ENCODE measurements at regions not wholly inside any gene's neighbourhood (a gene's known extent, or its start where the extent isn't known, plus 50 kb on each side); places are given as distances from the start of the nearest gene placed in this dataset.

DNA sequence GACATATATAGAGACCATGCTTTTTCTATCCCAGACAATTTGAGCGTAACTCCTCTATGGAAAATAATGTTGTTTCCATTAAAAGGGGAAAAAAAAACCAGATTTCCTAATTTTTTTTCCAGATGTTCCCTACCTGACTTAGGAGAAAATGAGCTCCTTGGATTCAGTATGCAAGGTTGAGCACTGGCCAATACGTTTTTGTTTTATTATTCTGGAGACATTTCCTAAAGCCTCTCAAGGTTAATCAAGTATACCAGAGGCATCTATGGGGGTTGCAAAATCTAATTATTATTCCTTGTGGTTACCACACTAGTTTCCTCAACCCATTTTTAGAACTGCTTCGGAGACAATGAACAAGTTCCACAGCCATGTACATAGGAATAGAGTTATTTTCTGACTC, 291.3 kb downstream of the SLC16A7 start:
- H3K4me3 Mint-ChIP-seq: no peak overlapping the region
- H3K27me3 Mint-ChIP-seq (ENCODE audit: low read depth): no peaks in the 10 kb centered on the region
- no peak overlapping the region for H3K27ac Mint-ChIP-seq
- no peaks in the 10 kb centered on the region for H3K9me3 Mint-ChIP-seq
- H3K4me1 Mint-ChIP-seq (ENCODE audit: low read depth): no peaks in the 10 kb centered on the region
- no peaks in the 10 kb centered on the region for H3K36me3 Mint-ChIP-seq (ENCODE audit: low read depth)

DNA sequence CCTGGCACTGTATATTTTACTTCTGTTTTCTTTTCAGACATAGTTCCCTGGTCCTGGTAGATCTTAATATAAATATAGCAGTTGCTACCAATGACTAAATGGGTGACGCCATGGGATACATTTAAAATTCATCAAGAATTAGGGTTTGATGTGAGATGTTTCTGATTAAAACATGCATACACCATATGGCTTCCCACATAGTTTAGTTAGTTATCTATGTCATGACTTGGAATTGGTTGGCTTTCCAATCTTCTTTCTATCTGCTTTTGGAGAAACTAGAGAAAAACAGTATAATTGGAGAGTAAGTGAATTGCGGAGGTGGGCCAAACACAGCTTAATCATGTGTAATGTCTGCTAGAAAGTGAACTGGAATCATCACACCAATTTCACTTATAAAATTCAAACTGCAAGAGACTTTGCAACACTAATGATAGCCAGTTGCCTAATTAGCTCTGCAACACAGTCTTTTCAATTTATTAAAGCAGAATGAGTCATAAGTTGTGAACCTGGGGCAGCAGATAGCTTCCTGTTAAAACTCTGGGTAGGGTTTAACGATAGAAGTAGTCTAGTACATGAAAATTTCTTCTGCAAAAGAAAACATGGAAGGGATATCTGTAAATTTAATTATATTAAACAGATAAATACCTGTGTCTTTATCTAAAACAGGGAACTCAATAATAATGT, 295.2 kb downstream of the SLC16A7 start:
- no peaks in the 10 kb centered on the region for H3K4me1 Mint-ChIP-seq (ENCODE audit: low read depth)
- H3K36me3 Mint-ChIP-seq (ENCODE audit: low read depth): no peaks in the 10 kb centered on the region
- no peaks in the 10 kb centered on the region for H3K27me3 Mint-ChIP-seq (ENCODE audit: low read depth)
- H3K4me3 Mint-ChIP-seq: no peak overlapping the region
- no peaks in the 10 kb centered on the region for H3K9me3 Mint-ChIP-seq
- H3K27ac Mint-ChIP-seq: no peak overlapping the region

DNA sequence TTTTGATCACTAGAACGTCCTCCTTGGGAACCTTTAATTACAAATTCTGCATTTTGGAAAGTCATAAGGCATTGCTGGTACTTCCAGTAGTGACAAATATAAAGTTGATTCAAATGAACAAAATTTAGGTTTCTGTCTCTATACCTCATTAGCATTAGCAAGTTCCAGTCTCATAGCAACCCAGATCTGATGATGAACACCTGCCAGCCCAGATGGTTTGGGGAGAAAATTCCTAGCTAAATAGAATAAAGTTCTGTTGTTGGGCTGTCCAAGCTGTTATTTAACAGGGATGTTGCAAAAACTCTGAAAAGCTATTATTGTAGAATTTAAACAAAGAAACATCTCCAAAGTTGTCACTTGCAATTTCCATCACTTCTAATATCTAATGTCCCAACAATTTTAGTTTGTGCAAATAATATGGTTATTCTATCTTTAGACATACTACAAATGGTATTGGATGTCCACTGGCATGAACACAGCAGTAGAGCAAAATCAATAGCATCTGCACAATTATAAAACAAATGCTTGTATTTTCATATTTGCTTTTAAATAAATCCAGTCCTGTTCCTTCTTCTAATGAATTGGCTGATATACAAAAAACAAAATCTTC, 299.4 kb downstream of the SLC16A7 start:
- no peak overlapping the region for H3K27ac Mint-ChIP-seq
- no peaks in the 10 kb centered on the region for H3K4me1 Mint-ChIP-seq (ENCODE audit: low read depth)
- H3K4me3 Mint-ChIP-seq: no peak overlapping the region
- no peaks in the 10 kb centered on the region for H3K27me3 Mint-ChIP-seq (ENCODE audit: low read depth)
- no peaks in the 10 kb centered on the region for H3K9me3 Mint-ChIP-seq
- no peaks in the 10 kb centered on the region for H3K36me3 Mint-ChIP-seq (ENCODE audit: low read depth)

DNA sequence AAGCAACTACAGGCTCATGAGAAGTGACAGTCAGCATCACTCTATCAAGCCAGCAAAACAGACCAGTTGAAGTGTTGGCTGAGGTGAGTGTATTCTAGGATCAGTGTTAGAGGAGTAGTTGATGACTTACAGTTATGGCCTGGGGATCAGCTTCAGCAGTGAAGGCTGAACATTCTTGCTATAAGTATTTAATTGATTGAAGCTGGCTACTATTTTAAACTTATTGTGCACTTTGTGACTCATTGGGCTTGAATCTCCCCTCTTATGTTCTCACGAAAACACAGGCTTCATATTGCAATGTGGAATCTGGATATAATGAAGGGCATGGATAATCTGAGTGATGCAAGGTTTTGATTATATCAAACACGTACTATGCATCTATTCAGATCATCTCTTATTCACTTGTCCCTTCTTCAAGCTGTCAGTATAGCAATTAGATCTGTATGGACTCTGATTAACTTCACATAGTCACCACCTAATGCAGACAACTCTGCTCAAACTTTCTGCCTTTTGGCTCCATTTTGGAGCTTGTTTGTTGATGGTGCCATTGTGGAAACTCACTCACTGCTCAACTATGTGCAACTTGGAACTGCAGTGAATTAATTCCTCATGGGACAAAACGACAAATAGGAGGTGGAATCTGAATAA, 309.2 kb downstream of the SLC16A7 start:
- H3K27ac Mint-ChIP-seq: no peak overlapping the region
- H3K9me3 Mint-ChIP-seq: no peaks in the 10 kb centered on the region
- no peaks in the 10 kb centered on the region for H3K27me3 Mint-ChIP-seq (ENCODE audit: low read depth)
- H3K4me3 Mint-ChIP-seq: no peak overlapping the region
- H3K4me1 Mint-ChIP-seq (ENCODE audit: low read depth): no peaks in the 10 kb centered on the region
- no peaks in the 10 kb centered on the region for H3K36me3 Mint-ChIP-seq (ENCODE audit: low read depth)

DNA sequence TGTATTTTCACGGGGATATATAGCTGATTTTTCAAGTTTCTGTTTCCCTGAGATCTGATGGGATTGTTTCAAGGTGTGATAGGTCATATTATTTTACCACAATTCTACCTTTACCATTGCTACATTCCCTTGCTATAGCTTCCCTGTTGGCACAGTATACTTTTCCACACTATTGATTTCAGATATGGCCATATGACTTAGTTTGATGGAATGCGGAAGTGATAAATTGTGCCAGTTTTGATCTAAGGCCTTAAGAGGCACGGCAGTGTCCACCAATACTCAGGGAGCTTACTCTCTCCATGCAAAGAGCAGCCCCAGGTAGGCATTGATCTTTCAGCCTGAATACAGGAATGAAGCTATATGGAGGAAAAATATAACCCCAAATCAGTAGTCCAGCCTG, 315.7 kb downstream of the SLC16A7 start:
- H3K4me3 Mint-ChIP-seq: no peak overlapping the region
- H3K9me3 Mint-ChIP-seq: no peaks in the 10 kb centered on the region
- no peaks in the 10 kb centered on the region for H3K4me1 Mint-ChIP-seq (ENCODE audit: low read depth)
- no peaks in the 10 kb centered on the region for H3K27me3 Mint-ChIP-seq (ENCODE audit: low read depth)
- no peaks in the 10 kb centered on the region for H3K36me3 Mint-ChIP-seq (ENCODE audit: low read depth)
- H3K27ac Mint-ChIP-seq: no peak overlapping the region

DNA sequence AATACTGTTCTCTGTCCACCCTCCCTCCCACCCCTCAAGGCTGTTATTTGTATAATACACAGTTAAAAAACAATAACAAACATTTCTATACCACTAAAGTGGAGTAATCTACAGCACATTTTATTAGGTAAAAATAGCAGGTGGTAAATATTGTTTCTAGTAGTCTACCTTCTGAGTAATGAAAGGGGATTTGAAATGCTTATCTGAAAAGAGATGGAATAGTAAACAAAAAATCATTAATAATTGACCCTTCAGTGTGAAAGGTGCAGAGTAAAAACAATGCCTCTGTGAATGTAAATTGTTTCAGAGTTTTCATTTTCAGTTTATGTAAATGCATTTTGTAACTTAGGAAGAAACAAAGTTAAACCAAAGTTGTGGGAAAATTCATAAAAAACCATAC, 321.2 kb downstream of the SLC16A7 start:
- Mint-ChIP-seq H3K36me3 (ENCODE audit: low read depth) (no peaks in the 10 kb centered on the region), H3K9me3 (no peaks in the 10 kb centered on the region), H3K27me3 (ENCODE audit: low read depth) (no peaks in the 10 kb centered on the region), H3K27ac (no peak overlapping the region), H3K4me3 (no peak overlapping the region), H3K4me1 (ENCODE audit: low read depth) (no peaks in the 10 kb centered on the region)

DNA sequence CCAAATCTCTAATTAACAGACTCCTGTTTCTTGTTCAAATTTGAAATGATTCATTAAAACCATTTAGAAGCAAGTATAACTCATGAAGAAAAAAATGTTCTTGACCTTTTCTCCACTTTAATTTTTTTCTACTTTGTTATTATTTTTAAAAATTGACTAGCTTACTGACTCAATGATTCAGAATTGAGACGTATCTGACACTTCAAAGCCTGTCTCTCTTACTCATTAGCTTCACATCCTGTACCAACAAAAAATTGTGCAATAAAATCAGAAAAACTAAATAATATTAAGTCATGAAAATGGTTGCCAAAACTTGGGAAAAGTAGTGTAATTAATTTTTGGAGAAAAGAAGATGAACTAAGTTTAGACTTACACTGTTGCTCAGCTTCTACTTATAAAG, 331.2 kb downstream of the SLC16A7 start:
- H3K36me3 Mint-ChIP-seq (ENCODE audit: low read depth): no peaks in the 10 kb centered on the region
- H3K27me3 Mint-ChIP-seq (ENCODE audit: low read depth): no peaks in the 10 kb centered on the region
- H3K4me1 Mint-ChIP-seq (ENCODE audit: low read depth): no peaks in the 10 kb centered on the region

DNA sequence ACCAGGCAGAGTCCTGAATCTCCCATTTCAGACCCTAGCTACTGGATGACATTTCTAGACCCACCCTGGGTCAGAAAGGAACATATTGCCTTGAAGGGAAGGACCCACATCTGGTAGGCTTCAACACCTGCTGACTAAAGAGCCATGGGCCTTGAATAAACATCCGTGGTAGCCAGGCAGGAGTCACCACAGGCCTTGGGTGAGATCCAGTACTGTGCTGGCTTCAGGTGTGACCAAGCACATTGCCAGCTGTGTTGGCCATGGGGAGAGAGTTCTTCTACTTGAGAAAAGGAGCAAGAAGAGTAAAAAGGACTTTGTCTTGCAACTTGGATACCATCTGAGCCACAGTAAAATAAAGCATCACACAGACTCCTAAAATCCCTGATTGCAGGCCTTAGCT, 332.6 kb downstream of the SLC16A7 start:
- no peaks in the 10 kb centered on the region for H3K27me3 Mint-ChIP-seq (ENCODE audit: low read depth)
- no peak overlapping the region for H3K4me3 Mint-ChIP-seq
- H3K27ac Mint-ChIP-seq: no peak overlapping the region
- no peaks in the 10 kb centered on the region for H3K4me1 Mint-ChIP-seq (ENCODE audit: low read depth)
- peaks cover 3% of the 10 kb centered on the region for H3K9me3 Mint-ChIP-seq
- no peaks in the 10 kb centered on the region for H3K36me3 Mint-ChIP-seq (ENCODE audit: low read depth)

More for the DNA sequence above, 331.2 kb downstream of the SLC16A7 start:
- Mint-ChIP-seq H3K27ac (no peak overlapping the region), H3K4me3 (no peak overlapping the region), H3K9me3 (peaks cover 3% of the 10 kb centered on the region)

DNA sequence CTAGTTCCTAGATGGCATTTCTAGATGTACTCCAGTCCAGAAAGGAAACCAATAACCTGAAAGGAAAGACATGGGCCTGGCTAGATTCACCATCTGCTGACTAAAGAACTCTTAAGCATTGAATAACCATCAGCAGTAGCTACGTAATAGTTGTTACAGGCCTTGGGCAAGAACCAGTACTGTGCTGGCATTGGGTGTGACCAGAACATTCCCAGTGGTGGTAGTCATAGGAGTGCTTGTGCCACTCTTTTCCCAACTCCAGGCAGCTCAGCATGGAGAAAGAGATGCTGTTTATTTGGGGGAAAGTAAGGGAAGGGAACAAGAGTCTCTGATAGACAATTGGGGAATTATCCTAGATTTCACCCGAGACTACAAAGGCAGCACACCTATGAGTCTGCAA, 333.3 kb downstream of the SLC16A7 start:
- H3K27ac Mint-ChIP-seq: no peak overlapping the region
- no peaks in the 10 kb centered on the region for H3K4me1 Mint-ChIP-seq (ENCODE audit: low read depth)
- H3K36me3 Mint-ChIP-seq (ENCODE audit: low read depth): no peaks in the 10 kb centered on the region
- H3K4me3 Mint-ChIP-seq: no peak overlapping the region
- no peaks in the 10 kb centered on the region for H3K27me3 Mint-ChIP-seq (ENCODE audit: low read depth)
- H3K9me3 Mint-ChIP-seq: peaks cover 3% of the 10 kb centered on the region

DNA sequence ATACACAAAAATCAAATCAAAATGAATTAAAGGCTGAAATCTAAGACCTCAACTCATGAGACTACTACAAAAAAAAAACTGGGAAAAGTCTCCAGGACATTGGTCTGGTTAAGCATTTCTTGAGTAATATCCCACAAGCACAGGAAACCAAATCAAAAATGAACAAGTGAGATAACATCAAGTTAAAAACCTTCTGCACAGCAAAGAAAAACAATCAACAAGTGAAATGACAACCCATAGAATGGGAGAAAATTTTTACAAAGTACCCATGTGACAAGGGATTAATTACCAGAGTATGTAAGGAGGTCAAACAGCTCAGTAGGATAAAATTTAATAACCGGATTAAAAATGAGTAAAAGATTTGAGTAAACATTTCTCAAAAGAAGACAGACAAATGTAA, 338.7 kb downstream of the SLC16A7 start:
- Mint-ChIP-seq H3K36me3 (ENCODE audit: low read depth) (no peaks in the 10 kb centered on the region), H3K4me1 (ENCODE audit: low read depth) (no peaks in the 10 kb centered on the region)

DNA sequence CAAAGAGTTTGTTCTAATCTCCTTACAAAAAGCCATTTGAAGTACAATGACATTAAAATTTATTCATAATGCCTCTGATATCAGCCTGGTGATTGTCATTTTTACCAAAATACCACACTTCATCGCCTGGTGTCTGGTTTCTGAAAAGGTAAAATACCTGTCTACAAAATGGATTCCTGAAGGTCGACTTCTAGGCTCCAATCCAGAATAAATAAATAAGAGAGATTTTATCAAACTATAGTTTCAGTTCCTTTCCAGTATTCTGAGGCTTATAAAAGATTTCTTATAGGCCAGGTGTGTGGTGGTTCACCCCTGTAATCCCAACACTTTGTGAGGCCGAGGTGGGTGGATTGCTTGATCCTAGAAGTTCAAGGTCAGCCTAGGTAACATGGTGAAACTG, 340.7 kb downstream of the SLC16A7 start:
- no peaks in the 10 kb centered on the region for H3K27me3 Mint-ChIP-seq (ENCODE audit: low read depth)
- no peaks in the 10 kb centered on the region for H3K4me1 Mint-ChIP-seq (ENCODE audit: low read depth)
- no peak overlapping the region for H3K4me3 Mint-ChIP-seq
- H3K27ac Mint-ChIP-seq: no peak overlapping the region
- no peaks in the 10 kb centered on the region for H3K9me3 Mint-ChIP-seq
- H3K36me3 Mint-ChIP-seq (ENCODE audit: low read depth): no peaks in the 10 kb centered on the region

More for the DNA sequence above, 338.7 kb downstream of the SLC16A7 start:
- Mint-ChIP-seq H3K27me3 (ENCODE audit: low read depth) (no peaks in the 10 kb centered on the region), H3K27ac (no peak overlapping the region), H3K9me3 (no peaks in the 10 kb centered on the region), H3K4me3 (no peak overlapping the region)

DNA sequence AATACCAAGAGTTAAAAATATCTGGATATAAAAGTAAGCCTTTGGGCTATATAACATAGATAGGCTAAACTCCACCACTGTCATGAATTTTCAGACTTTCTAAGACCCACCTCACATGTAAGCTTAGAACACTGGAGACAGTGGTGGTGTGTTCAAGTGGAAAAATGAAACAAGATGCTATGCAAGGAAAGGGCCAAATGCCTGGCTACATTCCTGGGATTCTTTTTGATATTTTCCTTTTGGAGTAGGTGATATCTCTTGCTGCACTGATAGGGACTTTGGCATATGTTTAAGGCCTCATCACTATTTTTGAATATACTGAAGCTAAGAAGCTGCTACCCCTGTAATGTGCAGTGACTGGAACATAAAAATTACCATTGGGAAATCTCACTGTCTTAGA, 341.3 kb downstream of the SLC16A7 start:
- no peaks in the 10 kb centered on the region for H3K9me3 Mint-ChIP-seq

DNA sequence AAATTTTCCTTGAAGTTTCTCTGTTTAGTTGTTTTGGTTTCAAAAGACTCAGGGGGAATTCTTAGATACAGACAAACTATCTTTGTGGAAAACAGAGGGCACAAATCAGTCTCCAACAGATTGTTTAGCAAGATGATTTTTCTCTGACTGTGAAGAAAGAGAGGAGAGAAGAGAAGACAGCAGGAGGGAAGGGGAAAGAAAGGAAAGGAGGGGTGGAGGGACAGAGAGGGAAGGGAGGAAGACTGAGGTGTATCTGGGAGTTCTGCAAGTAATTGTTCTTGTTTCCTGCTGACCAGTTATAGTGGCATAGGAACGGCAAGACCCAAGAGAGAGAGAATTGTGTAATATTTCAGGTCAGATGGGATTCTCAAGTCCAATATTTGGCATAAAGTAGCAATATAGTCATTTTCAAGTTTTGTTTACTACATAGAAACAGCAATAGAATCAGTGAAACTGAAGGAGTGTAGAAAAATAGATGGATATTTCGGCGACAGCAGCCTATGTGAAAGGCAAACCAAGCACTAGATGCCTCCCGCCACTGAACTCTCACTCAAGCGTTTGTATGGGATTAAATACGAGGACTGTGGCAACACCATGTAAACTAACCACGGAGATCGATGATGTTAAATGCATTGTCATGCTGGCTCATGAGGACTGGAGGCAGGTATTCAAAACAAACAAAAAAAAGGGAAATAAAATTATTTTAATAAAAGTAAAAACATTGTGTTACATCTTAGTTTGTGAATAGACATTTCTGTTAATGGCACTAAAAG, 342.5 kb downstream of the SLC16A7 start:
- H3K36me3 Mint-ChIP-seq (ENCODE audit: low read depth): no peaks in the 10 kb centered on the region
- no peaks in the 10 kb centered on the region for H3K9me3 Mint-ChIP-seq
- H3K27me3 Mint-ChIP-seq (ENCODE audit: low read depth): no peaks in the 10 kb centered on the region
- no peak overlapping the region for H3K27ac Mint-ChIP-seq
- no peaks in the 10 kb centered on the region for H3K4me1 Mint-ChIP-seq (ENCODE audit: low read depth)
- no peak overlapping the region for H3K4me3 Mint-ChIP-seq

More for the DNA sequence above, 341.3 kb downstream of the SLC16A7 start:
- no peaks in the 10 kb centered on the region for H3K27me3 Mint-ChIP-seq (ENCODE audit: low read depth)
- H3K4me1 Mint-ChIP-seq (ENCODE audit: low read depth): no peaks in the 10 kb centered on the region
- no peak overlapping the region for H3K27ac Mint-ChIP-seq
- H3K36me3 Mint-ChIP-seq (ENCODE audit: low read depth): no peaks in the 10 kb centered on the region
- H3K4me3 Mint-ChIP-seq: no peak overlapping the region

DNA sequence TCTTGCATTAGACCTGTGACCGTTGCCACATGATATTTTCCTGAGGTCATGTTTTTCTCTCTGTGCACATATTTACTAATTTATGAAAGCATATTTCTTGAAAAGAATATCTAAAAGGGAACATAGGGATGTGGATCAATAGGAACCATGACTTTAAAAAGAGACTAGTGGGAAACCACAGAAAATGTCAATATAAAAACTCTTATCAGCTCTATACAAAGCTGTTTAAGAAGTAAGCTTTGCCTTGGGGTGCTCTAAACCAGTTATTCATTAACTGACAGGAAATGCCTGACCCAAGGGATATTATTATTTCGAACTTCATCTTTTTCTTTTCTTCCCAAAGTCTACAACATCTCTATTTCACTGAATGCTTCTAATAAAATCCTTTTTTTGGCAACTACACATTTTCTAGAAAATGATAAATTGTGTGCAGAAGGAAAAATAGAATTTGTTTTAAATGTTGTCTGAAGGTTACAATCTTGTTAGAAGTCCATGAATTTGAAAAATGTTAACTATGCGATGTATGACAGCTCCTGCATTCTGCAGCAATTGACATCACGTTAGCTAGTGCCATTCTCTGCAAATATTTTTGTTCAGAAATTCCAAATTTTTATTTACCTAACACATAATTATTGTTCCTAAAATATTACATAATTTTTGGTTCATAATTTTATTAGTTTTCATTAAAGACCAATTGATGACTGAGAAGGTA, 345.0 kb downstream of the SLC16A7 start:
- Mint-ChIP-seq H3K36me3 (ENCODE audit: low read depth) (no peaks in the 10 kb centered on the region), H3K4me3 (no peak overlapping the region), H3K9me3 (no peaks in the 10 kb centered on the region), H3K27me3 (ENCODE audit: low read depth) (no peaks in the 10 kb centered on the region), H3K27ac (no peak overlapping the region), H3K4me1 (ENCODE audit: low read depth) (no peaks in the 10 kb centered on the region)
